ENCODE measurements at regions not wholly inside any gene's neighbourhood (a gene's known extent, or its start where the extent isn't known, plus 50 kb on each side); places are given as distances from the start of the nearest gene placed in this dataset.

- H3K4me3 ChIP-seq (ENCODE audit: low read depth, low read length, poor library complexity, severe bottlenecking): no peak overlapping the region
- POLR2A ChIA-PET (ENCODE audit: low non-redundant PET): no interaction called here
- H3K9me3 ChIP-seq (ENCODE audit: low read depth, low read length, poor library complexity, severe bottlenecking): no peaks in the 10 kb centered on the region
- TF ChIP-seq EZH2 (IDR thresholded peaks at IDR 0.05; ENCODE audit: borderline replicate concordance, low read depth, low read length, poor library complexity, severe bottlenecking) (no peak), CTCF (conservative IDR thresholded peaks at IDR 0.05; ENCODE audit: low read depth, low read length) (no peak)
- CTCF ChIA-PET: no interaction called here
- no peaks in the 10 kb centered on the region for H3K4me1 ChIP-seq (ENCODE audit: insufficient read depth, low read length, poor library complexity, severe bottlenecking)
- H3K27ac ChIP-seq (ENCODE audit: low read depth, low read length, poor library complexity, severe bottlenecking): no peak overlapping the region
- BruUV-seq (replicated peaks): no TSS peak
- no peak for DNase-seq (ENCODE audit: low spot score)
- no peaks in the 10 kb centered on the region for H3K27me3 ChIP-seq (replicated peaks; ENCODE audit: insufficient read depth, low read depth, low read length, poor library complexity)
- H3K36me3 ChIP-seq (ENCODE audit: insufficient read depth, low read length, poor library complexity, severe bottlenecking): no peaks in the 10 kb centered on the region
- intact Hi-C loops (cut with micrococcal nuclease; ENCODE audit: unreplicated experiment): no loop called here
Measured at GRCh38 chr5:103902893-103903292, 340.3 kb upstream of the NUDT12 start.

- TF ChIP-seq EZH2 (IDR thresholded peaks at IDR 0.05; ENCODE audit: borderline replicate concordance, low read depth, low read length, poor library complexity, severe bottlenecking) (no peak), CTCF (conservative IDR thresholded peaks at IDR 0.05; ENCODE audit: low read depth, low read length) (no peak)
- Histone ChIP-seq H3K4me1 (ENCODE audit: insufficient read depth, low read length, poor library complexity, severe bottlenecking) (no peaks in the 10 kb centered on the region), H3K9me3 (ENCODE audit: low read depth, low read length, poor library complexity, severe bottlenecking) (no peaks in the 10 kb centered on the region), H3K27me3 (replicated peaks; ENCODE audit: insufficient read depth, low read depth, low read length, poor library complexity) (no peaks in the 10 kb centered on the region), H3K36me3 (ENCODE audit: insufficient read depth, low read length, poor library complexity, severe bottlenecking) (no peaks in the 10 kb centered on the region), H3K4me3 (ENCODE audit: low read depth, low read length, poor library complexity, severe bottlenecking) (no peak overlapping the region), H3K27ac (ENCODE audit: low read depth, low read length, poor library complexity, severe bottlenecking) (no peak overlapping the region)
- DNase-seq (ENCODE audit: low spot score): no peak
- intact Hi-C loops (cut with micrococcal nuclease; ENCODE audit: unreplicated experiment): no loop called here
- no TSS peak for BruUV-seq (replicated peaks)
- ChIA-PET CTCF (no interaction called here), POLR2A (ENCODE audit: low non-redundant PET) (no interaction called here)
Measured at GRCh38 chr5:103901885-103902284, 339.3 kb upstream of the NUDT12 start.

GRCh38 chr5:103896593-103896992, 334.0 kb upstream of the NUDT12 start:
- H3K4me1 ChIP-seq (ENCODE audit: insufficient read depth, low read length, poor library complexity, severe bottlenecking): no peaks in the 10 kb centered on the region
- ChIA-PET CTCF (no interaction called here), POLR2A (ENCODE audit: low non-redundant PET) (no interaction called here)
- no peaks in the 10 kb centered on the region for H3K9me3 ChIP-seq (ENCODE audit: low read depth, low read length, poor library complexity, severe bottlenecking)
- intact Hi-C loops (cut with micrococcal nuclease; ENCODE audit: unreplicated experiment): no loop called here
- no peak for DNase-seq (ENCODE audit: low spot score)
- no TSS peak for BruUV-seq (replicated peaks)
- no peak overlapping the region for H3K4me3 ChIP-seq (ENCODE audit: low read depth, low read length, poor library complexity, severe bottlenecking)
- no peaks in the 10 kb centered on the region for H3K36me3 ChIP-seq (ENCODE audit: insufficient read depth, low read length, poor library complexity, severe bottlenecking)
- H3K27me3 ChIP-seq (replicated peaks; ENCODE audit: insufficient read depth, low read depth, low read length, poor library complexity): no peaks in the 10 kb centered on the region
- TF ChIP-seq EZH2 (IDR thresholded peaks at IDR 0.05; ENCODE audit: borderline replicate concordance, low read depth, low read length, poor library complexity, severe bottlenecking): no peak
- no peak for TF ChIP-seq CTCF (conservative IDR thresholded peaks at IDR 0.05; ENCODE audit: low read depth, low read length)
- no peak overlapping the region for H3K27ac ChIP-seq (ENCODE audit: low read depth, low read length, poor library complexity, severe bottlenecking)

Data from A673 (cell line).